GM12892 (cell line): ENCODE measurements at regions not wholly inside any gene's neighbourhood (a gene's known extent, or its start where the extent isn't known, plus 50 kb on each side); places are given as distances from the start of the nearest gene placed in this dataset.

Experiments
- DNase-seq: peaks from one replicate; pipeline ENCODE4 v3.0.0; 2011; ENCODE audit not compliant: insufficient read length
- FAIRE-seq: peaks from 2 replicates; lab custom pipeline; 2011; peaks lifted over from hg19 to GRCh38; lab: Jason Lieb, UNC
- POLR2A ChIP-seq: IDR thresholded peaks from 2 replicates; pipeline ENCODE4 v1.6.1; 2011; ENCODE audit warnings: low read depth, low read length, control low read depth
- POLR2AphosphoS5 ChIP-seq: IDR thresholded peaks from 2 replicates; pipeline ENCODE4 v1.6.1; 2011; ENCODE audit warnings: low read depth, low read length, control low read depth
- TAF1 ChIP-seq: IDR thresholded peaks from 2 replicates; pipeline ENCODE4 v1.6.1; 2011; ENCODE audit warnings: low read depth, mild to moderate bottlenecking, control low read depth, low read length, borderline replicate concordance

GRCh38 chr19:29449371-29449770, 76.4 kb upstream of the VSTM2B start:
- TF ChIP-seq POLR2A (no peak), POLR2AphosphoS5 (no peak), TAF1 (no peak)
- FAIRE-seq (no peak), DNase-seq (no peak)

GRCh38 chr19:29450306-29450705, 75.5 kb upstream of the VSTM2B start:
- TF ChIP-seq POLR2A (no peak), POLR2AphosphoS5 (no peak), TAF1 (no peak)
- FAIRE-seq (no peak), DNase-seq (no peak)

GRCh38 chr19:29450812-29451211, 75.0 kb upstream of the VSTM2B start:
- FAIRE-seq (no peak), DNase-seq (no peak)
- TF ChIP-seq TAF1 (no peak), POLR2A (no peak), POLR2AphosphoS5 (no peak)

- TF ChIP-seq TAF1: no peak
- TF ChIP-seq POLR2AphosphoS5: no peak
- no peak for TF ChIP-seq POLR2A
Observed at GRCh38 chr19:29454109-29454508, 71.7 kb upstream of the VSTM2B start.

GRCh38 chr19:29457413-29457812, 68.4 kb upstream of the VSTM2B start:
- TF ChIP-seq POLR2A (no peak), POLR2AphosphoS5 (no peak), TAF1 (no peak)
- FAIRE-seq: no peak
- no peak for DNase-seq

More at GRCh38 chr19:29454109-29454508, 71.7 kb upstream of the VSTM2B start:
- no peak for FAIRE-seq
- DNase-seq: no peak

- FAIRE-seq (peak; percentile 24), DNase-seq (no peak)
- TF ChIP-seq POLR2AphosphoS5 (no peak), TAF1 (no peak), POLR2A (no peak)
Observed at GRCh38 chr19:29467824-29468401, 57.9 kb upstream of the VSTM2B start.

GRCh38 chr19:29475469-29475868, 50.3 kb upstream of the VSTM2B start:
- TF ChIP-seq POLR2AphosphoS5 (no peak), TAF1 (no peak), POLR2A (no peak)
- no peak for DNase-seq
- no peak for FAIRE-seq
